Astrocyte (in vitro differentiated cells and primary cell): ENCODE measurements at regions not wholly inside any gene's neighbourhood (a gene's known extent, or its start where the extent isn't known, plus 50 kb on each side); places are given as distances from the start of the nearest gene placed in this dataset.

Experiments
- DNase-seq: peaks from one replicate; pipeline ENCODE4 v3.0.0-alpha.2; 2010; ENCODE audit warnings: low read depth
- FAIRE-seq: peaks from 2 replicates; lab custom pipeline; 2011; peaks lifted over from hg19 to GRCh38; lab: Jason Lieb, UNC
- H2AFZ ChIP-seq: 2 replicates; pipeline ENCODE4 v1.6.0; 2012; ENCODE audit warnings: low read depth, low read length, inconsistent platforms
- H3K27ac ChIP-seq: 2 replicates; pipeline ENCODE4 v1.5.1; 2011; ENCODE audit warnings: low read depth, low read length, inconsistent platforms
- H3K27me3 ChIP-seq: 2 replicates; pipeline ENCODE4 v1.6.0; 2011; ENCODE audit warnings: low read length, inconsistent platforms; ENCODE audit not compliant: insufficient read depth
- H3K36me3 ChIP-seq: 2 replicates; pipeline ENCODE4 v1.5.1; 2011; ENCODE audit warnings: low read length, inconsistent platforms; ENCODE audit not compliant: insufficient read depth
- H3K4me1 ChIP-seq: 2 replicates; pipeline ENCODE4 v1.5.1; 2011; ENCODE audit warnings: low read length, inconsistent platforms; ENCODE audit not compliant: insufficient read depth
- H3K4me2 ChIP-seq: 2 replicates; pipeline ENCODE4 v1.6.0; 2012; ENCODE audit warnings: low read length, inconsistent platforms
- H3K4me3 ChIP-seq: 2 replicates; pipeline ENCODE4 v1.5.1; 2011; ENCODE audit warnings: low read depth, mild to moderate bottlenecking, low read length, inconsistent platforms; ENCODE audit not compliant: insufficient read depth
- H3K79me2 ChIP-seq: 2 replicates; pipeline ENCODE4 v1.6.0; 2012; ENCODE audit warnings: mild to moderate bottlenecking, low read length, inconsistent platforms; ENCODE audit not compliant: insufficient read depth
- H3K9ac ChIP-seq: 2 replicates; pipeline ENCODE4 v1.6.0; 2012; ENCODE audit warnings: mild to moderate bottlenecking, low read length, inconsistent platforms
- H3K9me3 ChIP-seq: 2 replicates; pipeline ENCODE4 v1.5.1; 2012; ENCODE audit warnings: low read depth, mild to moderate bottlenecking, low read length, inconsistent platforms; ENCODE audit not compliant: insufficient read depth
- H4K20me1 ChIP-seq: 2 replicates; pipeline ENCODE4 v1.6.0; 2012; ENCODE audit warnings: low read length, inconsistent platforms; ENCODE audit not compliant: insufficient read depth
- H3K27ac Mint-ChIP-seq: one replicate; pipeline ENCODE4 v1.8.0; 2021; ENCODE audit warnings: mild to moderate bottlenecking, mixed read lengths; ENCODE audit not compliant: unreplicated experiment
- H3K27me3 Mint-ChIP-seq: one replicate; pipeline ENCODE4 v1.8.0; 2021; ENCODE audit warnings: low read depth, mixed read lengths; ENCODE audit not compliant: unreplicated experiment
- H3K36me3 Mint-ChIP-seq: one replicate; pipeline ENCODE4 v1.8.0; 2021; ENCODE audit warnings: low read depth, mixed read lengths; ENCODE audit not compliant: unreplicated experiment
- H3K4me1 Mint-ChIP-seq: one replicate; pipeline ENCODE4 v1.8.0; 2021; ENCODE audit warnings: low read depth, mixed read lengths; ENCODE audit not compliant: unreplicated experiment
- H3K4me3 Mint-ChIP-seq: one replicate; pipeline ENCODE4 v1.8.0; 2021; ENCODE audit warnings: mild to moderate bottlenecking, moderate library complexity, mixed read lengths; ENCODE audit not compliant: unreplicated experiment
- H3K9me3 Mint-ChIP-seq: one replicate; pipeline ENCODE4 v1.8.0; 2021; ENCODE audit warnings: mild to moderate bottlenecking, mixed read lengths; ENCODE audit not compliant: unreplicated experiment
- CTCF ChIP-seq: IDR thresholded peaks from 2 replicates; pipeline ENCODE4 v1.5.1; 2011; ENCODE audit warnings: low read depth, mild to moderate bottlenecking, inconsistent platforms, low read length, moderate library complexity; ENCODE audit not compliant: insufficient read depth
- EZH2 ChIP-seq: IDR thresholded peaks from 2 replicates; pipeline ENCODE4 v1.6.1; 2012; ENCODE audit warnings: mild to moderate bottlenecking, low read length, inconsistent platforms; ENCODE audit not compliant: insufficient read depth

- Histone ChIP-seq H3K9me3 (no peaks in the 10 kb centered on the region), H3K79me2 (no peaks in the 10 kb centered on the region), H3K27me3 (no peaks in the 10 kb centered on the region), H3K4me2 (no peak overlapping the region), H3K4me3 (no peak overlapping the region), H3K4me1 (peaks cover 9% of the 10 kb centered on the region), H3K36me3 (no peaks in the 10 kb centered on the region), H3K27ac (no peak overlapping the region), H3K9ac (no peak overlapping the region), H2AFZ (no peak overlapping the region), H4K20me1 (no peaks in the 10 kb centered on the region)
- FAIRE-seq: peak; percentile 26
- no peak for DNase-seq
- H3K4me3 Mint-ChIP-seq: no peak overlapping the region
- no peak for TF ChIP-seq EZH2
- no peak for TF ChIP-seq CTCF
- H3K4me1 Mint-ChIP-seq: peaks cover 14% of the 10 kb centered on the region
- H3K36me3 Mint-ChIP-seq: no peaks in the 10 kb centered on the region
- no peak overlapping the region for H3K27ac Mint-ChIP-seq
- H3K27me3 Mint-ChIP-seq: no peaks in the 10 kb centered on the region
- peaks cover 8% of the 10 kb centered on the region for H3K9me3 Mint-ChIP-seq
Measured at GRCh38 chr4:108432418-108432817, 188.0 kb upstream of the RPL34 start.

- no peak overlapping the region for H3K9ac ChIP-seq
- Mint-ChIP-seq H3K36me3 (no peaks in the 10 kb centered on the region), H3K9me3 (peaks cover 8% of the 10 kb centered on the region), H3K4me1 (peaks cover 14% of the 10 kb centered on the region), H3K27me3 (no peaks in the 10 kb centered on the region), H3K4me3 (no peak overlapping the region), H3K27ac (no peak overlapping the region)
- no peak overlapping the region for H2AFZ ChIP-seq
- no peaks in the 10 kb centered on the region for H3K36me3 ChIP-seq
- TF ChIP-seq CTCF: no peak
- no peak for TF ChIP-seq EZH2
- H3K9me3 ChIP-seq: no peaks in the 10 kb centered on the region
- H3K79me2 ChIP-seq: no peaks in the 10 kb centered on the region
- no peak overlapping the region for H3K27ac ChIP-seq
- peaks cover 9% of the 10 kb centered on the region for H3K4me1 ChIP-seq
- H3K4me3 ChIP-seq: no peak overlapping the region
- no peaks in the 10 kb centered on the region for H3K27me3 ChIP-seq
- DNase-seq: no peak
- FAIRE-seq: no peak
- no peaks in the 10 kb centered on the region for H4K20me1 ChIP-seq
- no peak overlapping the region for H3K4me2 ChIP-seq
Measured at GRCh38 chr4:108431986-108432385, 188.4 kb upstream of the RPL34 start.

GRCh38 chr4:108430921-108431320, 189.5 kb upstream of the RPL34 start:
- H3K4me1 ChIP-seq: peaks cover 18% of the 10 kb centered on the region
- no peaks in the 10 kb centered on the region for H3K27me3 Mint-ChIP-seq
- DNase-seq: no peak
- peaks cover 6% of the 10 kb centered on the region for H3K9me3 Mint-ChIP-seq
- no peak overlapping the region for H3K4me3 ChIP-seq
- H3K36me3 Mint-ChIP-seq: no peaks in the 10 kb centered on the region
- FAIRE-seq: no peak
- H3K4me2 ChIP-seq: no peak overlapping the region
- no peaks in the 10 kb centered on the region for H3K9me3 ChIP-seq
- H3K27me3 ChIP-seq: no peaks in the 10 kb centered on the region
- no peak overlapping the region for H3K27ac Mint-ChIP-seq
- no peak overlapping the region for H3K4me3 Mint-ChIP-seq
- no peaks in the 10 kb centered on the region for H3K36me3 ChIP-seq
- peaks cover 23% of the 10 kb centered on the region for H3K4me1 Mint-ChIP-seq
- H4K20me1 ChIP-seq: no peaks in the 10 kb centered on the region
- TF ChIP-seq CTCF (no peak), EZH2 (no peak)
- no peak overlapping the region for H3K9ac ChIP-seq
- no peak overlapping the region for H3K27ac ChIP-seq
- H2AFZ ChIP-seq: no peak overlapping the region
- H3K79me2 ChIP-seq: no peaks in the 10 kb centered on the region
